Stimulated activated CD8-positive, alpha-beta memory T cell treated with anti-CD3 and anti-CD28 coated beads, Interleukin-12 subunit alpha, Interleukin-12 subunit beta, amount 100 ng/mL, for 24 hours (primary cell): ENCODE measurements at regions not wholly inside any gene's neighbourhood (a gene's known extent, or its start where the extent isn't known, plus 50 kb on each side); places are given as distances from the start of the nearest gene placed in this dataset.
"Not testable (repeated sequence)": the region's sequence is repeated elsewhere in the genome, so short reads cannot be mapped to it uniquely, and the experiment has no call there.

ENCODE experiments used
- DNase-seq: peaks from one replicate; pipeline ENCODE4 v3.0.0-alpha.2; 2020; ENCODE audit errors: extremely low read depth

GRCh38 chr2:61623747-61624146 is 85.6 kb upstream of the XPO1 start:
- DNase-seq = no peak

- DNase-seq = no peak
Measured at GRCh38 chr2:61620244-61621159, 82.3 kb upstream of the XPO1 start.

- DNase-seq = no peak
Measured at GRCh38 chr2:61619561-61619960, 81.4 kb upstream of the XPO1 start.

- no peak for DNase-seq
Measured at GRCh38 chr2:61617610-61618009, 79.5 kb upstream of the XPO1 start.

- DNase-seq = no peak
Measured at GRCh38 chr2:61605245-61605644, 67.1 kb upstream of the XPO1 start.

- DNase-seq = no peak
Measured at GRCh38 chr2:61604433-61604832, 66.3 kb upstream of the XPO1 start.

GRCh38 chr2:61598515-61599156 is 60.5 kb upstream of the XPO1 start:
- DNase-seq = not testable (repeated sequence)

- DNase-seq = no peak
Measured at GRCh38 chr2:61597300-61598289, 59.4 kb upstream of the XPO1 start.

GRCh38 chr2:61594201-61594600 is 56.0 kb upstream of the XPO1 start:
- DNase-seq = not testable (repeated sequence)

GRCh38 chr2:61593648-61594047 is 55.5 kb upstream of the XPO1 start:
- not testable (repeated sequence) for DNase-seq

- no peak for DNase-seq
Measured at GRCh38 chr2:61590214-61590613, 52.1 kb upstream of the XPO1 start.

- DNase-seq = no peak
Measured at GRCh38 chr2:61588566-61588965, 50.4 kb upstream of the XPO1 start.
